MM.1S (cell line): ENCODE measurements at regions not wholly inside any gene's neighbourhood (a gene's known extent, or its start where the extent isn't known, plus 50 kb on each side); places are given as distances from the start of the nearest gene placed in this dataset.

Experiments used
- DNase-seq: peaks from one replicate; pipeline ENCODE4 v3.0.0-alpha.2; 2015
- H2AFZ ChIP-seq: fragments of 300-600 bp; sonication (generic); 2 replicates; pipeline ENCODE4 v1.6.0; 2016; ENCODE audit warnings: antibody characterized with exemption, low read length
- H3F3A ChIP-seq: fragments of 300-600 bp; sonication (generic); 2 replicates; pipeline ENCODE4 v1.6.1; 2016; ENCODE audit warnings: mild to moderate bottlenecking, antibody characterized with exemption, low read length, moderate library complexity, mixed read lengths; ENCODE audit not compliant: insufficient read depth
- H3K27ac ChIP-seq: fragments of 300-600 bp; sonication (generic); 2 replicates; pipeline ENCODE4 v1.5.1; 2016; ENCODE audit warnings: mild to moderate bottlenecking, low read length
- H3K27me3 ChIP-seq: fragments of 300-600 bp; sonication (generic); replicated peaks from 2 replicates; pipeline ENCODE4 v1.6.0; 2016; ENCODE audit warnings: low read length; ENCODE audit not compliant: insufficient read depth
- H3K36me3 ChIP-seq: fragments of 300-600 bp; sonication (generic); replicated peaks from 2 replicates; pipeline ENCODE4 v1.6.1; 2016; ENCODE audit warnings: mild to moderate bottlenecking, low read length, mixed read lengths; ENCODE audit not compliant: insufficient read depth
- H3K4me1 ChIP-seq: fragments of 300-600 bp; sonication (generic); 2 replicates; pipeline ENCODE4 v1.6.1; 2016; ENCODE audit warnings: low read length, mixed read lengths
- H3K4me2 ChIP-seq: fragments of 300-600 bp; sonication (generic); 2 replicates; pipeline ENCODE4 v1.6.0; 2016; ENCODE audit warnings: low read depth, low read length
- H3K4me3 ChIP-seq: fragments of 300-600 bp; sonication (generic); 2 replicates; pipeline ENCODE4 v1.5.1; 2016; ENCODE audit warnings: low read length, mixed read lengths
- H3K79me2 ChIP-seq: fragments of 300-600 bp; sonication (generic); 2 replicates; pipeline ENCODE4 v1.6.1; 2016; ENCODE audit warnings: mixed run types, low read length, mixed read lengths
- H3K9ac ChIP-seq: fragments of 300-600 bp; sonication (generic); 2 replicates; pipeline ENCODE4 v1.6.1; 2016; ENCODE audit warnings: low read length, mixed read lengths
- H3K9me2 ChIP-seq: fragments of 300-600 bp; sonication (generic); replicated peaks from 2 replicates; pipeline ENCODE4 v1.6.1; 2016; ENCODE audit warnings: mild to moderate bottlenecking, low read length, mixed read lengths; ENCODE audit not compliant: insufficient read depth
- H3K9me3 ChIP-seq: fragments of 300-600 bp; sonication (generic); replicated peaks from 2 replicates; pipeline ENCODE4 v1.6.1; 2016; ENCODE audit warnings: mild to moderate bottlenecking, low read length, mixed read lengths; ENCODE audit not compliant: insufficient read depth
- H4K20me1 ChIP-seq: fragments of 300-600 bp; sonication (generic); 2 replicates; pipeline ENCODE4 v1.6.1; 2016; ENCODE audit warnings: mild to moderate bottlenecking, low read length, moderate library complexity, mixed read lengths; ENCODE audit not compliant: insufficient read depth
- EZH2 ChIP-seq: fragments of 300-600 bp; sonication (generic); optimal IDR thresholded peaks from 2 replicates; pipeline ENCODE3; 2017; ENCODE audit warnings: low read depth, mild to moderate bottlenecking, antibody characterized with exemption, low read length, mixed read lengths
- EZH2phosphoT487 ChIP-seq: fragments of 300-600 bp; sonication (generic); IDR thresholded peaks from 2 replicates; pipeline ENCODE4 v1.6.1; 2018; ENCODE audit warnings: antibody characterized with exemption, low read length
- TF ChIP-seq, protein P1 (sequence below): fragments of 300-600 bp; sonication (generic); IDR thresholded peaks from 2 replicates; pipeline ENCODE4 v1.5.1; 2016; ENCODE audit warnings: antibody characterized with exemption, low read length, mixed read lengths

DNA sequence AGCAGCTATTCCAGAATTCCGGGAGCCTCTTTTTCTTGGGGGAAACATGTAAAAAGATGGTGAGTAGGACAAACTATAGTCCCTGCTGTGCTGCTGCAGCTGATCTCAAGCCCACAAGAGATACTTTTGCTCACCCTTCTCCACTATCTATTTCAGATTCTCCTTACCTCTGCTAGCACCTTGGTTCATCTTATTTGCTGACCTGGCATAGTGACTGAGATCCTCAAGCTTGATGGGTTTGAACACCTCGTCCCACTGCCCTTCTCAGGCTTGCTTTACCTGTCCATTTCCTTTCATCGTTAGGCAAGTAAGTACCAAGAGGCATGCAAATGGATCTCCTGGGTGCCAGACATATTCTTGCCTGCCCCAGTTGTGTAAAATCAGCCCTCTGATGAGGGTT, 338.4 kb upstream of the SMARCA2 start:
- Histone ChIP-seq H4K20me1 (no peaks in the 10 kb centered on the region), H3F3A (no peaks in the 10 kb centered on the region), H2AFZ (no peak overlapping the region), H3K4me2 (no peak overlapping the region), H3K36me3 (no peaks in the 10 kb centered on the region), H3K79me2 (no peaks in the 10 kb centered on the region), H3K9me3 (no peaks in the 10 kb centered on the region), H3K27me3 (no peaks in the 10 kb centered on the region), H3K27ac (no peak overlapping the region), H3K4me1 (no peaks in the 10 kb centered on the region), H3K4me3 (no peak overlapping the region), H3K9ac (no peak overlapping the region), H3K9me2 (no peaks in the 10 kb centered on the region)
- TF ChIP-seq EZH2 (no peak), EZH2phosphoT487 (no peak)
- TF ChIP-seq, protein P1, sequence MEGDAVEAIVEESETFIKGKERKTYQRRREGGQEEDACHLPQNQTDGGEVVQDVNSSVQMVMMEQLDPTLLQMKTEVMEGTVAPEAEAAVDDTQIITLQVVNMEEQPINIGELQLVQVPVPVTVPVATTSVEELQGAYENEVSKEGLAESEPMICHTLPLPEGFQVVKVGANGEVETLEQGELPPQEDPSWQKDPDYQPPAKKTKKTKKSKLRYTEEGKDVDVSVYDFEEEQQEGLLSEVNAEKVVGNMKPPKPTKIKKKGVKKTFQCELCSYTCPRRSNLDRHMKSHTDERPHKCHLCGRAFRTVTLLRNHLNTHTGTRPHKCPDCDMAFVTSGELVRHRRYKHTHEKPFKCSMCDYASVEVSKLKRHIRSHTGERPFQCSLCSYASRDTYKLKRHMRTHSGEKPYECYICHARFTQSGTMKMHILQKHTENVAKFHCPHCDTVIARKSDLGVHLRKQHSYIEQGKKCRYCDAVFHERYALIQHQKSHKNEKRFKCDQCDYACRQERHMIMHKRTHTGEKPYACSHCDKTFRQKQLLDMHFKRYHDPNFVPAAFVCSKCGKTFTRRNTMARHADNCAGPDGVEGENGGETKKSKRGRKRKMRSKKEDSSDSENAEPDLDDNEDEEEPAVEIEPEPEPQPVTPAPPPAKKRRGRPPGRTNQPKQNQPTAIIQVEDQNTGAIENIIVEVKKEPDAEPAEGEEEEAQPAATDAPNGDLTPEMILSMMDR = no peak
- no peak for DNase-seq

DNA sequence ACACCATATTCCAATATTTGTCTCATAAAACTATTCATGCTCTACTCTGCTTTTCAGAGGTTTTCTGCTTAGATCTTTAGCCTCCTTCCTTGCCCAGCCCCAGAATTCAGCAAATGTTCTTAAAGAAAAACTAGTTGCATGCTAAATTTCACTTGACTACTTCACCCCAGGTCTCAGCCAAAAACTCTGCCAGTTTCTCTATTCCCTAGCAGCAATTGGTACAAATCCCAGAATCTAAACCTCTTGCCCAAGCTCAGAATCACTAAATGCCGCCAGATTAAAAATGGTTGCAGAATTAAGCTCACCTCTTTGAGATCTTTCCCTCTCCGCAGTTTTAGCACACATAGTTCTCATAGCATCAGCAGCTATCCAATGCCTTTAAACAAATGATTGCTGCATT, 331.2 kb upstream of the SMARCA2 start:
- Histone ChIP-seq H3K9me3 (no peaks in the 10 kb centered on the region), H4K20me1 (no peaks in the 10 kb centered on the region), H3K4me1 (no peaks in the 10 kb centered on the region), H3K36me3 (no peaks in the 10 kb centered on the region), H3F3A (no peaks in the 10 kb centered on the region), H3K9ac (no peak overlapping the region), H3K27me3 (no peaks in the 10 kb centered on the region), H3K4me3 (no peak overlapping the region), H3K79me2 (no peaks in the 10 kb centered on the region), H3K9me2 (no peaks in the 10 kb centered on the region), H3K4me2 (no peak overlapping the region), H2AFZ (no peak overlapping the region), H3K27ac (no peak overlapping the region)
- no peak for DNase-seq
- TF ChIP-seq, protein P1 = no peak
- TF ChIP-seq EZH2 (no peak), EZH2phosphoT487 (no peak)

DNA sequence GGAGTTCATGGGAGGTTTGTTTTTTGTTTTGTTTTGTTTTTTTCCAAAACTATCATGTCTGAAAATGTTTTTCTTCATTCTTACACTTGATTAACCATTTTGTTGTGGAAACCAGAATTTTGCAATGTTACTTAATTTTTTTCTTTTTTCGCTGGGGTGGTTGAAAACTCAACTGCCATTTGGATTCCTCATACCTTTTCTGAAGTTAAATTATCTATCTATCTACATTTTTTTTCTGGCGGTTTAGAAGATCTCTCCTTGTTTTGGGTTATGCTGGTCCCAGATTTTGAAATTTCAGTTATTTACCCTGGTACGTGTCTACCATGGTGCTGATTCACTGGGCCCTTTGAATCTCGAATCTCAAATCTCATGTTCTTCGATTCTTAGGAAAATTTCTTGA, 316.2 kb upstream of the SMARCA2 start:
- H3F3A ChIP-seq = no peaks in the 10 kb centered on the region
- H3K4me1 ChIP-seq = no peaks in the 10 kb centered on the region
- no peaks in the 10 kb centered on the region for H3K9me2 ChIP-seq
- H2AFZ ChIP-seq = no peak overlapping the region
- no peak overlapping the region for H3K9ac ChIP-seq
- H3K27ac ChIP-seq = no peak overlapping the region
- H3K4me3 ChIP-seq = no peak overlapping the region
- no peaks in the 10 kb centered on the region for H3K27me3 ChIP-seq
- no peak for DNase-seq
- H3K36me3 ChIP-seq = no peaks in the 10 kb centered on the region
- no peak overlapping the region for H3K4me2 ChIP-seq
- no peaks in the 10 kb centered on the region for H4K20me1 ChIP-seq
- no peak for TF ChIP-seq EZH2phosphoT487
- TF ChIP-seq, protein P1 = no peak
- no peak for TF ChIP-seq EZH2
- no peaks in the 10 kb centered on the region for H3K9me3 ChIP-seq
- H3K79me2 ChIP-seq = no peaks in the 10 kb centered on the region
